OCI-LY3 (cell line): ENCODE measurements at regions not wholly inside any gene's neighbourhood (a gene's known extent, or its start where the extent isn't known, plus 50 kb on each side); places are given as distances from the start of the nearest gene placed in this dataset.

ENCODE experiments used
- EZH2phosphoT487 ChIP-seq: fragments of 200-600 bp; shearing (Covaris generic); IDR thresholded peaks from 2 replicates; pipeline ENCODE4 v1.6.1; 2018; ENCODE audit warnings: antibody characterized with exemption, mixed run types, low read depth
- TF ChIP-seq, protein P1 (sequence below): fragments of 200-600, 300-600 bp; sonication (generic); IDR thresholded peaks from 2 replicates; pipeline ENCODE4 v1.5.1; 2014; ENCODE audit warnings: antibody characterized with exemption, low read length, low read depth

DNA sequence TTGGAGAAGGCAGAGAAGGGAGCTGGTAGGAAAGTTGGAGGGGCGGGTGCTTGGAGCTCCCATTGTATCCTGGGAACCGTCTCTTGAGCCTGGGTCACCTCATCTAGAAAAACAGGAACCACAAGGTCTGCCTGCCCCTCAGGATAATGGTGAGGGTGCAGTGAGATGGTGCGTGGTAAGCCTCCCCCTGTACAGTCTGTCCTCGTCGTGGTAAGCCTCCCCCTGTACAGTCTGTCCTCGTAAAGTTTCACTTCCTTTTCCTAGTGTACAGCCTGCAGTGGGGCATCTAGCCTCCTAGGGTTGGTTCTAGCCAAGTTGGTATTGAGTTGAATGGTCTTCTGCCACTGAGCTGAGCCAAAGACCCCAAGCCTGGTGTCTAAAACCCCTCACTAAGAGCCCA is 66.5 kb upstream of the IGSF21 start:
- TF ChIP-seq, protein P1, sequence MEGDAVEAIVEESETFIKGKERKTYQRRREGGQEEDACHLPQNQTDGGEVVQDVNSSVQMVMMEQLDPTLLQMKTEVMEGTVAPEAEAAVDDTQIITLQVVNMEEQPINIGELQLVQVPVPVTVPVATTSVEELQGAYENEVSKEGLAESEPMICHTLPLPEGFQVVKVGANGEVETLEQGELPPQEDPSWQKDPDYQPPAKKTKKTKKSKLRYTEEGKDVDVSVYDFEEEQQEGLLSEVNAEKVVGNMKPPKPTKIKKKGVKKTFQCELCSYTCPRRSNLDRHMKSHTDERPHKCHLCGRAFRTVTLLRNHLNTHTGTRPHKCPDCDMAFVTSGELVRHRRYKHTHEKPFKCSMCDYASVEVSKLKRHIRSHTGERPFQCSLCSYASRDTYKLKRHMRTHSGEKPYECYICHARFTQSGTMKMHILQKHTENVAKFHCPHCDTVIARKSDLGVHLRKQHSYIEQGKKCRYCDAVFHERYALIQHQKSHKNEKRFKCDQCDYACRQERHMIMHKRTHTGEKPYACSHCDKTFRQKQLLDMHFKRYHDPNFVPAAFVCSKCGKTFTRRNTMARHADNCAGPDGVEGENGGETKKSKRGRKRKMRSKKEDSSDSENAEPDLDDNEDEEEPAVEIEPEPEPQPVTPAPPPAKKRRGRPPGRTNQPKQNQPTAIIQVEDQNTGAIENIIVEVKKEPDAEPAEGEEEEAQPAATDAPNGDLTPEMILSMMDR, result no peak
- TF ChIP-seq EZH2phosphoT487, result no peak
